ENCODE measurements at regions not wholly inside any gene's neighbourhood (a gene's known extent, or its start where the extent isn't known, plus 50 kb on each side); places are given as distances from the start of the nearest gene placed in this dataset.

GRCh38 chr12:124478985-124479645 is 88.3 kb downstream of the NCOR2 start:
- no peaks in the 10 kb centered on the region for H3K9me3 ChIP-seq
- H3K4me1 ChIP-seq: peaks cover 15% of the 10 kb centered on the region
- H3K27me3 ChIP-seq: no peaks in the 10 kb centered on the region
- no peak for TF ChIP-seq CTCF (IDR thresholded peaks at IDR 0.05)
- peaks cover 46% of the 10 kb centered on the region for H3K36me3 ChIP-seq
- intact Hi-C loops (cut with DNase I): no loop called here
- no peak for DNase-seq
- ATAC-seq: no peak
- H3K27ac ChIP-seq: no peak overlapping the region
- H3K4me3 ChIP-seq: no peak overlapping the region

DNA sequence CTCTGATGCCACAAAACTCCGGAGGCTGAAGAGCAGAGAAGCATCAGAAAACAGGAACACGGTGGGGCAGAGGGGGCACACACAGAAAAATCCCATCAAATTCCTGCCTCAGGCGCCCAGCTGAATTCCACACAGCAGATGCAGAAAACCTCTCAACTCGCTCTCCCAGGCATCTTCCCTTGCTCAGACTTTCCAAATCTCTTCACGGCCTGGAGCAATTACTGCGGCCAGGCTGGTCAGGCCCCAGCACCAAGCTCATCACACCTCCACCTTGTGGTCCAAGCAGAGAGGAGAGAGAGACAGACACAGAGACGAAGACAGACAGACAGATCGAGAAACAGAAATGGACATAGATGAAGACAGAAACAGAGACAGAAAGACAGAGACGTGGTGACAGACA is 89.0 kb downstream of the NCOR2 start:
- H3K36me3 ChIP-seq: peaks cover 43% of the 10 kb centered on the region
- H3K4me3 ChIP-seq: no peak overlapping the region
- intact Hi-C loops (cut with DNase I): no loop called here

GRCh38 chr12:124477107-124477915 is 90.1 kb downstream of the NCOR2 start:
- no peak for TF ChIP-seq CTCF (IDR thresholded peaks at IDR 0.05)
- intact Hi-C loops (cut with DNase I): no loop called here
- peaks cover 46% of the 10 kb centered on the region for H3K36me3 ChIP-seq

More for the DNA sequence above, 89.0 kb downstream of the NCOR2 start:
- no peaks in the 10 kb centered on the region for H3K27me3 ChIP-seq
- no peak overlapping the region for H3K27ac ChIP-seq
- ATAC-seq: no peak
- TF ChIP-seq CTCF (IDR thresholded peaks at IDR 0.05): no peak
- H3K4me1 ChIP-seq: peaks cover 15% of the 10 kb centered on the region
- no peaks in the 10 kb centered on the region for H3K9me3 ChIP-seq
- DNase-seq: no peak

DNA sequence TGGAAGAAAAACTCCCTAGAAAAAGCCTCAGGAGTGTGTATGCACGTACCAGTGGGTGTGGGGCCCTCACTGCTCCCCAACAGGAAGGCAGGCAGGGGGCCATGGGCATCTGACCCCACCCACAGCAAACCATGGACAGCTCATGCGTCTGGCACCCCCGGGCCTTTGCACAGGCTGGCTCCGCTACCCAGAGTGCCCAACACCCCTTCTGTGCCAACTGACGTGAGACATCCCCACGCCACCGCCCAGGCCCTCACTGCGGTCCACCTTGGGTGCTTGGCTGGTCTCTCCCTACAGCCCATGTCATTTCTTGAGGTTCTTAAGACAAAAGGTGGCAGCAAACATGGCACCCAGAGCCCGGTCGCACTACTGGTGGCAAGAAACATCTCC is 91.4 kb downstream of the NCOR2 start:
- Histone ChIP-seq H3K36me3 (peaks cover 53% of the 10 kb centered on the region), H3K4me3 (no peak overlapping the region), H3K27me3 (no peaks in the 10 kb centered on the region), H3K4me1 (peaks cover 11% of the 10 kb centered on the region), H3K9me3 (no peaks in the 10 kb centered on the region), H3K27ac (no peak overlapping the region)
- intact Hi-C loops (cut with DNase I): no loop called here
- no peak for DNase-seq
- no peak for ATAC-seq
- no peak for TF ChIP-seq CTCF (IDR thresholded peaks at IDR 0.05)

More at GRCh38 chr12:124477107-124477915, 90.1 kb downstream of the NCOR2 start:
- peaks cover 15% of the 10 kb centered on the region for H3K4me1 ChIP-seq
- DNase-seq: no peak
- H3K9me3 ChIP-seq: no peaks in the 10 kb centered on the region
- H3K27me3 ChIP-seq: no peaks in the 10 kb centered on the region
- no peak for ATAC-seq
- no peak overlapping the region for H3K4me3 ChIP-seq
- H3K27ac ChIP-seq: no peak overlapping the region

GRCh38 chr12:124475295-124476010 is 92.0 kb downstream of the NCOR2 start:
- DNase-seq: no peak
- no peak overlapping the region for H3K27ac ChIP-seq
- ATAC-seq: no peak
- peaks cover 9% of the 10 kb centered on the region for H3K4me1 ChIP-seq
- no peaks in the 10 kb centered on the region for H3K9me3 ChIP-seq
- peaks cover 59% of the 10 kb centered on the region for H3K36me3 ChIP-seq
- TF ChIP-seq CTCF (IDR thresholded peaks at IDR 0.05): no peak
- intact Hi-C loops (cut with DNase I): no loop called here
- no peaks in the 10 kb centered on the region for H3K27me3 ChIP-seq
- H3K4me3 ChIP-seq: no peak overlapping the region
